ENCODE measurements at regions not wholly inside any gene's neighbourhood (a gene's known extent, or its start where the extent isn't known, plus 50 kb on each side); places are given as distances from the start of the nearest gene placed in this dataset.

DNA sequence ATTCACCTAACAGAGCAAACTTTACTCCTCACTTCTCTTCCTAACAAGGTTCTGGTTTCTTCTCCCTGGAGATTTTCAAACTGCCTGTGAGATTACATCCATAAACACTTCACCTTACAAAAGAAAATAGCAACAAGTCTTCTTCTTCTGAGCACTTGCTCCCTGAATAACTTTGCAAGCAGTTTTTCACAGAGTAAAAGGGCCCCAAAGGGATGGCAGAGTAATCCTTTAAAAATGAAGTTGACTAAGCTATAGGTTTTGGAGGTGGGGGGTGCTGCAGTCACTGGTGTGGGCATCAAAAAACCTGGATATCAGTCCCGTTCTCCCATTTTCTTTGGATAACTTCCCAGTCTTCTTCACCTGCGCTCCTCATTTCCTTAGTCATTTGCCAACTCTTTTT is 484.9 kb downstream of the MIAT start:
- TF ChIP-seq GATA3 (IDR thresholded peaks at IDR 0.05; ENCODE audit: low read depth, low read length), result no peak

DNA sequence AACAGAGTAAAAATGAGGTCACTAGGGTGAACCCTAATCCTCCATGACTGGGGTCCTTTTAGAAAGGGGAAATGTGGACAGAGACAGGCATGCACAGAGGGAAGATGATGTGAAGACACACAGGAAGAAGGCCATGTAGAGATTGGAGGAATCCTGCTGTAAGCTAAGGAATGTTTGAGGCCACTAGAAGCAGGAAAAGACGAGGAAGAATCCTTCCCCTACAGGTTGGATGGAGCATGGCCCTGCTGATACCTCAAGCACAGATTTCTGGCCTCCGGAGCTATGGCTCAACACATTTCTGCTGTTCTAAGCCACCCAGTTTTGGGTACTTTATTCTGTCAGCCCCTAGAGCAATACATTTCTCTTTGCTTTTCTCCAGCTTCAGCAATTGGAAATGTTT is 486.9 kb downstream of the MIAT start:
- no peak for TF ChIP-seq GATA2 (IDR thresholded peaks at IDR 0.05; ENCODE audit: low read depth, low read length)
- no peak for TF ChIP-seq GATA3 (IDR thresholded peaks at IDR 0.05; ENCODE audit: low read depth, low read length)

DNA sequence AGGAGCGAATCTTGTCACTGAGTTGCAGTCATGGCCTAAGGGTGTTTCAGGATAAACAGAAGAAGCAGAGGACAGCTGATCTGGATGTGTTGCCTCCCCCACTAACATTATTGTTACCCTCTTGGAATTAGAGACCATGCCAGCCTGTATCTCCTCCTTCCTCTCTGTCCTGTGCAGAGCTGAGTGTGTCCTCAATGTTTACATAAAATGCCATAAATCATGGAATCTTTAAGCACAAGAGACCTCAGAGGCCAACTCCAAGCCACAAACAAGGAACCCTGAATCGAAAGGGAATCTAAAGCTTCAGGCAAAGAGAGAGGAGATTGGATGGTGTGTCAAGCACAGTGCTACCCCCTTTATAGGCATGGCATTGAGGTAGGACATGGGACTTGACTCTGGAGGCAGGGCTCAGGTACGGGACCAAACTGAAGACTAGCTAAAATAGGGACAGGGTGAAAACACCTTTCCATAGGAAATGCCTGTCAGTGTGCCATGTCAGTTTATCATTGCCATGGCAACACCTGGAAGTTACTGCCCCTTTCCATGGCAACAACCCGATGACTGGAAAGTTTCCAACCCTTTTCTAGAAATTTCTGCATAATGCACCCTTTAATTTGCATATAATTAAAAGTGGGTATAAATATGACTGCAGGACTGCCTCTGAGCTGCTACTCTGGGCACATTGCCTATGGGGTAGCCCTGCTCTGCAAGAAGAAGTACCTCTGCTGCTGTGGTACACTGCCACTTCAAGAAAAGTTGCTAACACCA is 489.7 kb downstream of the MIAT start:
- no peak for TF ChIP-seq GATA3 (IDR thresholded peaks at IDR 0.05; ENCODE audit: low read depth, low read length)
- no peak for TF ChIP-seq GATA2 (IDR thresholded peaks at IDR 0.05; ENCODE audit: low read depth, low read length)

DNA sequence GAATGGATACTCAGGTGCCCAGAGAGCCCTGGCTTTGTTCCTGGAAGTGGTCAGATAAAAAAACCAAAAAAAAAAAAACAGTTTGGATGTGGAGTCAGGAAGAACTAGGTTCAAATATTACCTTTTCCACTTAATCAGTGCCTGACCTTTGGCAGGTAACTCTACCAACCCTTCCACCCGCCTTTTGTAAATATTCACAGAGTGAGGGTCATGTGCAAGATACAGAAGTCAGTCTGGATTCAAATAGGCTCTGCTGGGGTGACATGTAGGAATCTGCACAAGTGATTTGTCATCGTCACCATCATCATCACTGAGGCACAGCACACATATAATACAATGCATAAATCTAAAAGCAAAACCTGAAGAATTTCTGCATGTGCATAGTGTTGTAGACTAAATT is 490.7 kb downstream of the MIAT start:
- TF ChIP-seq GATA3 (IDR thresholded peaks at IDR 0.05; ENCODE audit: low read depth, low read length) (no peak), GATA2 (IDR thresholded peaks at IDR 0.05; ENCODE audit: low read depth, low read length) (no peak)

DNA sequence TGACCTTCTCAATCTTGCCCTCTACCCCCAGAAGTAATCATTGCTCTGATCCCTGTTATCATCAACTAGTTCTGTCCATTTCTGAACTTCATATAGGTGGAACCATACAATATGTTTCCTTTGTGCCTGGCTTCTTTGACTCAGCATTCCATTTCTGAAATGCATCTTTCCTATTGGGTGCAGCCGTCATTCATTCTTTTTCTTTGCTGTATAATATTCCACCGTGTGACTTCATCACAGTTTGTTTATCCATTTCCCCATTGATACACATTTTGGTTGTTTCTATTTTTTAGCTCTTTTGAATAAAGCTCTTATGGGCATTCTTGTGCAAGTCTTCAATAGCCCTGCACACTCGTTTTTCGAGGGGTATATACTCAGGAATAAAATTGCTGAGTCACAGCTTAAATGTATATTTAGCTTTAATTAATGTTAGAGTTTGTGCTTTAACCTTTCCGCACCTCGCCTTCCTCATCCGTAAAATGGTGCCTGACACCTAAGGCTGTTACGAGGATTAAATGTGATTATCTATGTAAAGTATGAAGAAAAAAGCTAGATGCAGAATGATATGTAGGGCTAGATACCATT is 491.6 kb downstream of the MIAT start:
- TF ChIP-seq GATA2 (IDR thresholded peaks at IDR 0.05; ENCODE audit: low read depth, low read length) (no peak), GATA3 (IDR thresholded peaks at IDR 0.05; ENCODE audit: low read depth, low read length) (no peak)

DNA sequence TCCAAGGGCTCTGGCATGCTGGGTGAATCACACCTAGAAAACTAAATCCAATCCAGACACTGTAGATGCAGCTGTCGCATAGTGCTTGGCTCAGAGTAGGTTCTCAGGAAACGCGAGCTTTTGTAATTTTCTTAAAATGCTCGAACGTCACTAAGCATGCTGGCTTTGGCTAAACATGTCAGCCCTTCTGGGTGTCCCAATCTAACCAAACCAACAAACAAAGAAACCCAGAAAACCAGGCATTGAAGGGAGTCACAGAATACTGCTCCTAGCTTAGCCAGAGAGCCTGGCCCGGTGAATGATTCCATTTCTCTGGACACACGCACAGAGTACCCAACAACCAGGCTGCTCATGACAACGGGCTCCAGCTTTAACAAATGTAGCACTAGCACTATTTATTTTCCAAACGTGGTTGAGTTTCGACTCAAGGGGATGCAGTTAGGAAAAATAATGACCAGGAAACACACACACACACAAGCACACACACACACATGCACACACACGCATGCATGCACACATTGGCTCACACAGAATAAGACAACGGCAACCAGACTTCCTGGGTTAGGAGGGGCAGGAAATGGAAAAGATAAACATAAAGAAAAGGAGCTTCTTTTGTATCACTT is 492.6 kb downstream of the MIAT start:
- no peak for TF ChIP-seq GATA3 (IDR thresholded peaks at IDR 0.05; ENCODE audit: low read depth, low read length)
- TF ChIP-seq GATA2 (IDR thresholded peaks at IDR 0.05; ENCODE audit: low read depth, low read length), result no peak

DNA sequence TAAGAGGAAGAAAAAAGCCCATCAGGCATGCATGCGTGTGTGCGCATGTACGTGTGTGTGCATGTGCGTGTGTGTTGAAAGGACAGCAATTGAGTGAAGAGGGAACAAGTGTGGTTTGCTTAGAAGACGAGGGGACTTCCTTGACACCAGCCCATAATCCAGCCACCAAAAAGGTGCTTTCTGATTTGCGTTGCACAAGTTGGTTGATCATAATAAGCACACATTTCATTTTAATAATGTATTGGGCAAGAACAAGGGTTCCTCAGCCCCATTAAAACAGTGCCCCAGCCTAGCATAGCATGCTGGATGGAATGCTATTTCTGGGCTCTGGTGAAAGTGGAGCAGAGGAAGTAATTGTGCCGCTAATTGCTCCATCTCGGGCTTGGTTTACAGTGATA is 493.2 kb downstream of the MIAT start:
- TF ChIP-seq GATA3 (IDR thresholded peaks at IDR 0.05; ENCODE audit: low read depth, low read length) (no peak), GATA2 (IDR thresholded peaks at IDR 0.05; ENCODE audit: low read depth, low read length) (no peak)

DNA sequence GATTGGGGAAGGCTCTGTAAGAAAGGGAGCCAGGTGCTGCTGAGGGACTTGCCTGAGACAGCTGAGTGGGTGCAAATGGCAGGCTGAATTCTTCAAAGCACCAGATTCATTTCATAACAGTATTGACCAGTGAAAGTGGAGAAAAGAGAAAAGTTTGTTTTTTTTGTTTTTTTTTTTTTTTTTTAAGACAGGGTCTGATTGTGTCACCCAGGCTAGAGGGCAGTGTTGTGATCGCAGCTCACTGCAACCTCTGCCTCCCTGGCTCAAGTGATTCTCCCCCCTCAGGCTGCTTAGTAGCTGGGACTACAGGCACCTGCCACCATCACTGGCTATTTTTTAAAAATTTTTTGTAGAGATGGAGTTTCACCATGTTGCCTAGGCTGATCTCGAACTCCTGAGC is 494.0 kb downstream of the MIAT start:
- TF ChIP-seq GATA2 (IDR thresholded peaks at IDR 0.05; ENCODE audit: low read depth, low read length), result no peak
- TF ChIP-seq GATA3 (IDR thresholded peaks at IDR 0.05; ENCODE audit: low read depth, low read length), result no peak

DNA sequence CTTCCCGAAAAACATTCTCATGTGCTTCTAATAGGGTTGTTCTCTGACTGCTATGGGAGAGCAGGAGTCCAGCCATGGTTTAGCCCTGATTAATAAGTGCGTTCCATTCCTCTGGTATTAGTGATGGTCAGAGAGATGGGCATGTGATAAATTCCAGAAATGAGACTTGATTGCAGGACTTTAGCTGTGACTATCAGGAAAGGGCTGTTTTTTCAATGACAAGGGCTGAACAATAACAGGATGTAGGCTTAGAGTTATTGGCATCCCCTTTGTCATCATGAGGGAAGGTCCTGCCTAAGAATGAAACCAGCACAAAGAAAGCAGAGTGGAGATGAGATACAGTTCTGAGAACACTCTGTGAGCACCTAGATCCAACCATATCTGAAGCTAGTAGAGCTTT is 494.6 kb downstream of the MIAT start:
- no peak for TF ChIP-seq GATA2 (IDR thresholded peaks at IDR 0.05; ENCODE audit: low read depth, low read length)
- no peak for TF ChIP-seq GATA3 (IDR thresholded peaks at IDR 0.05; ENCODE audit: low read depth, low read length)

DNA sequence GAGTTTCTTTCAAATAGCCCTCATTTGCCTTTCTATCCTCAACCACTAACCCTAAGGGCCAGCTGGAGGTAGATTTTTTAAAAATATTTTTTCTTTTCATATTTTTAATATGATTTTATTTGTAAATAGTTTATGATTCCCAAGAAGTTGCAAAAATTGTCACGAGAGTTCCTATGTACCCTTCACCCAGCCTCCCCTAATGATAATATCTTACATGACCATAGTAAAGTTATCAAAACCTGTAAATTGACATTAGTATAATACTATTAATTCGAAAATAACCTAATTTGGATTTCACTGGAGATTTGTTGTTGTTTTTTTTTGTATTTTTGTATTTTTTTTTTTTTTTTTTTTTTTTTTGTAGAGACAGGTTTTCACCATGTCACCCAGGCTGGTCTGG is 495.5 kb downstream of the MIAT start:
- no peak for TF ChIP-seq GATA2 (IDR thresholded peaks at IDR 0.05; ENCODE audit: low read depth, low read length)
- TF ChIP-seq GATA3 (IDR thresholded peaks at IDR 0.05; ENCODE audit: low read depth, low read length), result no peak

DNA sequence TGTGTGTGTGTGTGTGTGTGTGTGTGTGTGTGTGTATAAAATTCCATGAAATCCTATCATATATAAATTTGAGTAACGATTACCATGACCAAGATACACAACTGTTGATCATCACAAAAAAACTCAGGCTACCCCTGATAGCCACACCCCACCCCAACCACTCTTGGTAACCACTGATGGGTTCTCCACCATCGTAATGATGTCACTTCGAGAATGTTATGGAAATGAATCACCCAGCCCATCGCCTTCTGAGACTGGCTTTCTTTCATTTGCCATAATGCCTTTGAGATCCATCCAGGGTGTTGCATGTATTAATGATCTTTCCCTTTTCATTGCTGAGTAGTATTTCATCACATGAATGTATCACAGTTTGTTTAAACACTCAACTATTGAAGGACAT is 496.0 kb downstream of the MIAT start:
- TF ChIP-seq GATA2 (IDR thresholded peaks at IDR 0.05; ENCODE audit: low read depth, low read length), result no peak
- TF ChIP-seq GATA3 (IDR thresholded peaks at IDR 0.05; ENCODE audit: low read depth, low read length), result no peak

DNA sequence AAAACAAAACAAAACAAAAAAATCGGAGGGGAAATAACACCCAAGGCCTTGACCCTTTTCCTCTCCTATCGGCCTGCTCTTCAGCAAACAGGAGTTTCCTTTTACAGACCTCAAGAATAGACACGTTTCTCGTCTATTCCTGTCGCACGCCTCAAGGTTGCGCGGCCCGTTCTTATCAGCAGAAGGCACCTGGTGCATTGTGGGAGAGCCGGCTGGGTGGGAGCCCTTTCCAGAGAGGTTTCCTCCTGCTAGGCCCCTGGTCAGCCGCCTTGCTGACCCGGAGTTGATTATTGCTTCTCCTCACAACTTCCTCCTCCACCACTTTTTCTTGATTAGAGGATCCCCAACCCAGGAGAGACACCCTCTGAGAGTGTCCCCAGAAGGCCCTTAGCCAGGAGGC is 497.3 kb downstream of the MIAT start:
- TF ChIP-seq GATA3 (IDR thresholded peaks at IDR 0.05; ENCODE audit: low read depth, low read length), result no peak
- no peak for TF ChIP-seq GATA2 (IDR thresholded peaks at IDR 0.05; ENCODE audit: low read depth, low read length)

DNA sequence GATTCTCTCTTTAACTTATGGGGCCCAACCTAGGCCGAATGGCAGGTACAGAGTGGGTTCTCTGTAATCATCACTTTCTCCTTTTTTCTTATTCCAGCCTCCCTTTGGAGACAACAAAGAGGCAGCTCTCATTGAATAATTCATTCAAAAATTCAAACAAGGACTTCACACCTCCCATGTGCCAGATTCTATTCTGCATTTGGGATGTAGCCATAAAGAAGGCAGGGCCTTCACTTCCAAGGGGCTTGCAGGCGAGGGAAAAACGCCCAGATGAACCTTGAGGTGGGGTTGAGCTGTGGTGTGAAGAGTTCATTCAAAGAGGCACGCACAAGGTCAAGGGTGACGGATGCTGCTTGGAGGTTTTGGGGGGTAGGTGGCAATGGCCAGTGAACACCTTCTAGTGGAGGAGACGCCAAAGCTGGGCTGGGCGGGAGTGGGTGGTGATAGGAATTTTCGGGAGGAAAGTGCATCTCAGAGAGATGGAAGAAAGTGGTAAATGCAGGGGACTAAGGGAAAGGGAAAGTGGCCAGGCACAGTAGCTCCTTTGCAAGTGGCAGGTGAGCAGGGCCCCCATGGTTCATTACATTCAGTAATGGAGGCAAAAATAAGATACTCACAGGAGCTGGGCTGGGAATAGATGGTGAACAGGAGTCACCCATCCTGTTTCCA is 499.6 kb downstream of the MIAT start:
- TF ChIP-seq GATA2 (IDR thresholded peaks at IDR 0.05; ENCODE audit: low read depth, low read length) (no peak), GATA3 (IDR thresholded peaks at IDR 0.05; ENCODE audit: low read depth, low read length) (no peak)

DNA sequence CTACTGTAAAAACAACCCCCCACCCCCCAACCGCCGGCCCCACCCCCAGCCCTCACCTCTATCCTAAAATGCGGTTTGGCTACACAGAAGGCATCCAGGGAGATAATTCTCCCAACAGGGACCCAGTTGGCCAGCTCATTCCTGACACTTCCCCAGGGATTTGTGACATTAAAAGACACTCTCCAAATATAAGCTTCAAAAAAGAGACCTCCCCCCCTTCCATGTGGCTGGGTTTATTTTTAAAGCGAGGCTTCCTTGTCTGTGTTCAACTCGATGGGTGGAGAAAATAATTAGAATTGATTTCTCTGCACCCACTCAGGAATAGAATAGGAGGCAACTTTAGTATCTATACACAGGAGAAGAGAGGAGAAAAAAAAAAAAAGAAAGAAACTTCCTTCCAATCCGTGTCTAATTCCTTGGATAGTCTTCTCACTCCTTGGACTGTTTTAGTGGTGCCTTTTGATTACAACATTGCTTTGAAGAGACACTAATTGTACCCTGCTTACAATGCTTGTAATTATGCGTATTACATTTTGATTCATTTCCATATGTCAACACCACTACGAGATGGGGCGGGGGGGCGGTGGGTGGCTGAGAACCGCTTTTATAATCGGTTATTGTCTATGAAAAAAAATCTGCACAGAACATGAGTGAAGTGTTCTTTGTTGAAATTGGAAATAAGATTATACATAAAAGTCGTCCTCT is 500.4 kb downstream of the MIAT start:
- TF ChIP-seq GATA3 (IDR thresholded peaks at IDR 0.05; ENCODE audit: low read depth, low read length), result no peak
- TF ChIP-seq GATA2 (IDR thresholded peaks at IDR 0.05; ENCODE audit: low read depth, low read length), result no peak
